NCI-H1092 (cell line): ENCODE measurements at regions not wholly inside any gene's neighbourhood (a gene's known extent, or its start where the extent isn't known, plus 50 kb on each side); places are given as distances from the start of the nearest gene placed in this dataset.
A peak's percentile ranks its signal among the peaks of the same experiment; 100 is the strongest.

ENCODE experiments used
- DNase-seq: peaks from one replicate; lab custom pipeline; 2025; lab: John Stamatoyannopoulos, UW

DNA sequence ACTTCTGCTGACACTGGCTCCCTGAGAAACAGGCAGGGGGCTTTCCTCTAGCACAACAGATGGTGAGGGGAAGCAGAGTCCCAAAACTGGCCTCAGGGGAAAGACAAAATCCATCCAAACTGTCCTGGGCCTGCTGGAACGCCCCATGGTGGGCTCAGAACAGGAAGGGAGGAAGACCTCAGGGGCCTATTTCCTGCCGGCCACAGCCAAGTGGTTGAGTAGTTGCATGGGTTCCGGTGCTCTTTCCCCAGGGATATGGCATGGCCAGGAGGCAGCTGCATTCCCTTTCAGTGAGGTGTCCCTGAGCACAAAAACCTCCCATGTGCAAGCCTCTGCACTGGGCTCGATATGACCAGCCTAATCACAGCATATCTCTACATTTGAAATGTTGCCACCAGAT lies 303.0 kb upstream of the IRX5 start:
- no peak for DNase-seq

GRCh38 chr16:54623636-54624035 lies 307.0 kb upstream of the IRX5 start:
- no peak for DNase-seq

DNA sequence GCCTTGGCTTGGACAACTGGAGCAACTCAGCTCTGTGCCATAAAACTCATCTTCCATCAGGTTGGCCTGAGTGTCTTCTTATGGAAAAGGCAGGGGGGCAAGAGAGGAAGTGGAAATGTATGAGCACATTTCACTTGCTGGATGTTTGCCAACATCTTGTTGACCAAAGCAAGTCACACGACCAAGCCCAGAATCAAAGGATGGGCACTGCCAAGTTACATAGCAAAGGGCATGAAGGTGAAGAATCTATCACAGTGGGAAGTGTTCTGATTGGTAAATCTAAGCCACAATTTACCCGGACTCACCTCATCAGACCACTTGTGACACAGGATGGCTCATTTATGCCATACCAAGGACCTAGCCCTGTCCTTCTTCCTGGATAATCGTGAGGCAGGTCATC lies 310.5 kb upstream of the IRX5 start:
- DNase-seq = peak; percentile 25

GRCh38 chr16:54616610-54617009 lies 314.1 kb upstream of the IRX5 start:
- DNase-seq = no peak

GRCh38 chr16:54605536-54606066 lies 319.0 kb upstream of the IRX3 start:
- no peak for DNase-seq

DNA sequence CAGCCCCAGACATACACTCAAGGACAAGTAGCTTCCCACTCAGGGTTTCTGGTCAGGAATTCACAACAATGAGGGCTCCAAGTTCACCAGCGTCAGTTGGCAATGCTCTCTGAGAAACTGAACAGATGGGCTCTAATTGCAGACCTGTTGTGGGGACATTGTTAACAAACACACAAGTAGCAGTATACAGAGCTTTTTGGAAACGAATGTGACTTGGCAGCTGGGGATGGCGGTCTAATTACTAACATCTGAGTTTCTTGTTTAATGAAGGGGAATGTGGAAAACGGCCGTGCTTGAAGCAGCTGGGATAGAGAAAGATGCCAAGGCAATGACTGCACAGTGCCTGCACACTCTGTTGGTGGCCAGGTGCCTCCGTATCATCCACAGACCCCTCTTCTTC lies 316.1 kb upstream of the IRX3 start:
- peak; percentile 74 for DNase-seq

GRCh38 chr16:54597222-54597621 lies 310.6 kb upstream of the IRX3 start:
- DNase-seq = no peak

- no peak for DNase-seq
These were observed 309.0 kb upstream of the IRX3 start for GRCh38 chr16:54595621-54596020.

DNA sequence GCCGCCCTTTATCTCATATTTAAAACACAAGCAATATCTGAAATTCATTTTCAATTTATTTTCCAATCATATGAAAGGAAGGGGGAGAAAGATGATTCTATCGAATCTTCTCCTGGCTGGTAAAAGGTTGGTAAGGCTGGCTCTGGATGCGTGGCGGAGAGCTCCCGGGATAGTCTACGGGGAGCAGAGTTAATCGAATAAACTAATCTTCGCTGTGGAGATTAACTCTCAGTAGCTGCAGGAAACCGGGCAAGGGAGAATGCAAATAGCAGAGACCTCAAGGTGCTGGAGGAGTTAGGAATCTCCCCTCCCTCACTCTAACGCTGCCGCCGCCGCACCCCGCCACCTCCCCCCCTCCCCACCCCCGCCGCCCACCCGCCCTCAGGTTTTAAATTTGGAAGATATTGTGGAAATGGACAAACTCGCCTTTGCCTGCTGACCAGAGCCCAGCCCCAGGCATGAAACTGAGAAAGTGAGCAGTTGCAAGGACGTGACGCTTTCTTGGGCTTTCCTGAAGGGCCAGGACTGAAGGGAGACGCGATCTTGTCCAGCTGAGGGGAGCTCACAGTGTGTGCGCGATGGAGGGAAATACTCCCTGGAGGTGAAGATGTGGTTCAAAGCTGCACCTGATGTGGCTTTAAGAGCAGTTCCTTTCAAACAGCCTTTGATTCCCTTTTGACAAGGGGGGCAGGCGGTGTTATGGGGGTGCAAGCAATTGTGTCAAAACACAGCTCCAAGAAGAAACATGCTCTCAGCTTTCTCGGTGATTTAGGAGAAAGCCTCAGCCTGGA lies 308.2 kb upstream of the IRX3 start:
- no peak for DNase-seq

- no peak for DNase-seq
These were observed 305.2 kb upstream of the IRX3 start for GRCh38 chr16:54591816-54592246.

- DNase-seq = no peak
These were observed 304.2 kb upstream of the IRX3 start for GRCh38 chr16:54590836-54591235.

DNA sequence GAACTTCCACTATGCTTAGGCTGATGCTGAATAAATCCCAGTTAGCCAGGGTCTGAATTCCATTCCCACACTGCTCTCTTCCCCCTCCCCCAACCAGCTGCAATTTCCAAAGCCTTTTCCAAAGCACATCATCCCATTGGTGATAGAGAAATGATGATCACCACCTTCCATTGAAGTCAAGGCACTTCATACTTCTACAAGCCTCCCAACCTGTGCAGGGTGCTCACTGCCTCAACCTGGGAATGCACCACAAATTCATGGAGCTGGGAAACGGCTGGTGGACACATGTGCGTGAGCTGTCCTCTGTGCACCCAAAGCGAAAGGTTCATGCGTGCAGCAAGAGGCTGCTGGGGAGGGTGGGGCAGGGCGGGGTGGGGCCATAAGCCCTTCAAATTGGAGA lies 302.7 kb upstream of the IRX3 start:
- no peak for DNase-seq

GRCh38 chr16:54588026-54588425 lies 301.4 kb upstream of the IRX3 start:
- DNase-seq = no peak

- DNase-seq = no peak
These were observed 300.6 kb upstream of the IRX3 start for GRCh38 chr16:54587176-54587515.

DNA sequence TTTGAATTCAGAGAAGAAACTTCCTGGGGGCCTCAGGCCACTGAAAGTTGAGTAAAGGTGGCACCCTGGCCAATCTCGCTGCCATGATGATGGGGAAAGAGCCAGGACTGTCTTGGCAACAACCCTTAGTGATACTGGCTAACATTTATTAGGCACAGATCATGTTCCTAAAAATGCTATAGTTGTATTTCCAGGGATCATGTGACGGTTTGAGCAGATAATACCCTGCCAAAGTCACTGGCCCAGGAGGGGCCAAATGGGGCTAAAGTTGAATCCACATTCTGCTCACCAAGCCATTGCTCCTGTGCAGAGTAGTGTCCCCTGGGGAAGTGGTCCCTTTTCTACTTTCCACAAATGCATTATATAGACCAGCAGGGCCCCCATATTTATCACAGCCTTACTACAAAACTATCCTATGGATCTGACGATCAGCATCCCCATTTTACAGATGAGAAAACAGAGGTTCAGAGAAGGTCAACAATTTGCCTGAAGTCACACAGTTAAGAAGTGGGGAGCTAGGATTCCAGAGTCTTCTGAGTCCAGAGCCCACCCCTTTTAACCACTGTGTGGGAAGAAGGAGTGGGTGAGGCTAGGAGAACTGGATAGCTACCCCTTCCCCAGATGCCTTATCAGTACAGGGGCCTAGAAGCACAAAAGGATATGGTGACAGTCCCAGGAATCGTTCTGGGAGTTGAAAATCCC lies 300.0 kb upstream of the IRX3 start:
- DNase-seq = no peak

DNA sequence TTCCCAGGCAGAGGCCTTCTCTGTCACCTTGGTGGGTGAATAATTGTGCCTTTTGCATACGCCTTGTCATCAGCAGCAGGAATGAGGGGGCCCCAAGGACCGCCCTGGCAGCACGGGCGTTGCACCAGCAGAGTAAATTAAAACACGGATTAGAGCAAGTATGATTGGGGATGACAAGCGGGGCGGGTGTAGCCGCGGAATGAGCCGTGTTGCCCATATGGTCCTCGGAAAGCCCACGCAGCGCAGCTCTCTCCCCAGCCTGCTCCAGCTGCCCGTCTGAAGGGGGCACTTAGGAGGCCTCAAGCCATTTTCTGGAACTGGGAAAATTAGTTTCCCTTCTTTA lies 299.4 kb upstream of the IRX3 start:
- DNase-seq = no peak

DNA sequence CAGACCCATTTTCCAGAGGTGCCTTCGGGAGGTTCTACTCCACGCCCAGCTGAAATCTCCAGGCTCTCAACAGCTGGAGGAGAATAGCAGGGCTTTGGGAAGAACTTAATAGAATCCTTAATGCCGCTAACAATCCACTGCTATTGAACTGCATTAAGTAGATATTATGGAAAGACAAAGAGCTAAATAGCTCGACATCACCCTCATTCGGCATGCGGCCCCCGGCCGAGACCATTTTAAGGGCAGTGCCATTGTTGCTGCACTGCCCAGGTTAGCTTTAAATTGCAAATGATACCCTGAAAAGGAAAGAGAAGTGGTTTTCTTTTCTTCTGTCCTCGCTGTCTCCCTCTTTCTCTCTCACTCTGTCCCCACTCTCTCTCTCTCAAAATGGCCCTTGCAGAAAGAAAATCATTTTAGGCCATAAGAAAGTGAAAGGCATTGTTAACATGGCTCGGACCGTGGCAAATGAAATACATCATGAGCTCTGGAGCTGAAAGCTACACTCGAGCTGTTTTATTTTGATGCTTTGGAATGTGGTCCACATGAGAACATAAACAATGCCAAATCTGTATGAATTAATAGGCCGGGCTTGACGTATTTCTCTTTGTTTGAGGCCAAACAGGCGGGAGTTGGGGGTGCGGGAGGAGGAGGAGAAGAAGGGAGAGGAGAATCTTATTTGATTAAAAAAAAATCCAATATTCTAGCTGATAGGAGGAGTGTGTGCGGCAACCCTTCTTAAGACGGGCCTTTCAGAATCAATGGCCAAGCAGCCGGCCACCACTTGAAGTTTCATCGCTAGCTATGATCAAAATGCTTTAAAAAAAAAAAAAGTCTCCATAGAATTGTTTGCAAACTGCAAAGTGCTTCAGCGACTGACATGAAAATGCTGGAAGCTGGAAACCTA lies 298.8 kb upstream of the IRX3 start:
- DNase-seq = no peak

DNA sequence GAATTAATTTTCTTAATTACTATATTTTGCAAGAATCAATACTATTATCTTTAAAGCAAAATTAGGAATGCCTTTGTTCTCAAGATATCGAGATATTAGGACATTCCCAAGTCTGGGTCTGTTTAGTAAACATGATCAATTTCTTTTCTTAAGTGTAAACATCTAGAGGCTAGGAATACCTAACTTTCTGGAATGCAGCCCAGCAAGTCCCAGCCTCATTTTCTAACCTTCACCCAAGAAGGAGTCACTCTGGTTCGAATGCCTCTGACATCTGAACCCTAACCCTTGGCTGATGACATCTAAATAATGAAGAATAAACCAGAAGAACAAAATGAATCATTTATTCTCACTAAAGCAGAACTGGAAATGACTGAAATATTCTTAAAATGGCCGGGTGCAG lies 297.5 kb upstream of the IRX3 start:
- no peak for DNase-seq

DNA sequence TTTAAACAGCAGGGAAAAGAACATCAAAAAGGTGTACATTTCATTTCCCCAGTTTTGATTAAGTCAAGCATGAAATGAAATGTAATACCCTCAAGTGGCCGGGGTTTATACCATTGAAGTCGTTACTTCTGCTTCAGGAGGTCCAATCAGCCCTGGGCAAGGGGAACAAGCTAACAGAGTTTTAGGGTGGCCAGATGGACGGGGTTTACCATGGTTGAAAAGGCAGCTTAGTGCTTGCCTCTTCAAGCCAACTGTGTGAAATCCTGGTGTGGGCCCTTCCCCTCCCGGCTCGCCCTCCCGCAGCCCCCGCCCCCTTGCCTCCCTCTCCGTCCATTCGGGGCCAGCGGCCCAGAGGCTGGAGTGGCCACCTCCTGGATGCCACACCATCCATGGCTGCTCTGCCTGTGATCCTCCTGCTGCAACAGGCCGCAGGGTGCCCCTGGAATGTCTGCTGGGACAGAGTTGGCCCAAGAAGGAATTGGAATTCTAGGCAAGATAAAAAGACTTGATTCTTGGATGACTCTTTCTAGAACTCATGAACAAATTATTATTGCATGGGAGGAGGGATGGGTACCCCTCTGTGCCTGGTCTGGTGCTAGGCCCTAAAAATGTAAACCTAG lies 296.2 kb upstream of the IRX3 start:
- no peak for DNase-seq

DNA sequence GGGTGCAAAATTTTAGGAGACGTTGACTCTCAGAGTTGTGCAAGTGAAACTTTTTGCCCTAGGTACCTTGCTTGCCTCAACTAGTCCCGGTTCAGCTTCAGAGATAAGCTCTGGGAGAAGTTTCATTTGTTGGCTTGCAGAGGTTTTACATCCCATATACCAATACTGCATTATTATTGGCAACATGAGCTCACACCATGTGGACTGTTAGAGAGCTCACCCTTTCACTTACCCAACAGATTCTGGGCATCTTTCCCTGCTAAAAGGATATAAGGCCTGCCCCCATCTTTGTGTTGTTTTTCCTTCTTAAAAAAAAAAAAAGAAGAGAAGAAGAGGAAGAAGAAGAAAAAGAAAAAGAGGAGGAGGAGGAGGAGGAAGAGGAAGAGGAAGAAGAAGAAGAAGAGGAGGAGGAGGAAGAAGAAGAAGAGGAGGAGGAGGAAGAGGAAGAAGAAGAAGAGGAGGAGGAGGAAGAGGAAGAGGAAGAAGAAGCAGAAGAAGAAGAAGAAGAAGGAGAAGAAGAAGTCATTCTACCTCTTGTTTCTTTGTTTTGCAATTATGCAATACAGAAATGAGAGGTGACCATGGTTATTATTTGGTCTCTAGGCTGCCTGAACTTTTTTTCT lies 292.6 kb upstream of the IRX3 start:
- DNase-seq = no peak

GRCh38 chr16:54577651-54578128 lies 291.1 kb upstream of the IRX3 start:
- no peak for DNase-seq

DNA sequence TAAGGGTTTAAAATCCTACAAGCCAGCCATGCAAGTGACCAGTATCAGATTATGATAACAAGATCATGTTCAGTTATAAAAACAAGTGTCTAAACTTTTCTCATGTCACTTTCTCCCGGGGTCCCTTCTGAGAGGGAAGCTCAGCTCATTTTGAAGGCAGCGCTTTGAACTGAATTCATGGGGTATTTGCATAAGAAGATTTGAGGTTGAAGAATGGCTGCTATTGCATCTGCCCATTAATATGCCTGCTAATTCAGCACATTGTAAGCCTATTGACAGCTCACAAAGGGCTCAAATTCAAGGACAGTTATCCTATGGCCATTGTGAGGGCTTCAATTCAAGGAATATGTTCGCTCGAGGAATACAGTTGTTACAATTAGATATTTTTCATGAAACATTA lies 290.2 kb upstream of the IRX3 start:
- DNase-seq = no peak
